WI38 (cell line): ENCODE measurements at regions not wholly inside any gene's neighbourhood (a gene's known extent, or its start where the extent isn't known, plus 50 kb on each side); places are given as distances from the start of the nearest gene placed in this dataset.

Source experiments
- H3K4me3 ChIP-seq: 2 replicates; pipeline ENCODE4 v1.5.1; 2011; ENCODE audit warnings: low read depth, mild to moderate bottlenecking, control low read depth, low read length
- CTCF ChIP-seq: IDR thresholded peaks from 2 replicates; pipeline ENCODE4 v1.5.1; 2012; ENCODE audit warnings: low read depth, mild to moderate bottlenecking, control low read depth, low read length

DNA sequence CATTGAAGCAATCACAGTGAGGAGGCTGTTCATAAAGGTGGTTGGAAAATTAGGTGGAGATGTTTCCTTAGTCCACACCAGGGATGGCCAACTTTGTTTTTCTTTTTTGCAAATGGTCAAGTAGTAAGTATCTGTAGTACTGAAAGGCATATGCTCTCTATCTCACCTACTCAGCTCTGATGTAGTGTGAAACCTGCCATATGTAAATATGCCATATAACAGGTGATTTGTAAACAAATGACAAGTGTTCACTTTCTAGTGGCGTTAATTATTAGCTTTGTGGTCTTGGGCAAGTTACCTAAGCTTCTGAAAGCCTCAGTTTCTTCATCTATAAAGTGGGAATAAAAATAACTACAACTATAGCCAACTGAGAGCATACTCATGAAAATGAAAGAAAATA, 421.4 kb upstream of the LCORL start:
- no peak overlapping the region for H3K4me3 ChIP-seq
- no peak for TF ChIP-seq CTCF

- no peak for TF ChIP-seq CTCF
These were observed 420.1 kb upstream of the LCORL start for GRCh38 chr4:18441676-18442075.

GRCh38 chr4:18441203-18441590, 419.6 kb upstream of the LCORL start:
- TF ChIP-seq CTCF, result no peak
- no peak overlapping the region for H3K4me3 ChIP-seq

More at GRCh38 chr4:18441676-18442075, 420.1 kb upstream of the LCORL start:
- no peak overlapping the region for H3K4me3 ChIP-seq

DNA sequence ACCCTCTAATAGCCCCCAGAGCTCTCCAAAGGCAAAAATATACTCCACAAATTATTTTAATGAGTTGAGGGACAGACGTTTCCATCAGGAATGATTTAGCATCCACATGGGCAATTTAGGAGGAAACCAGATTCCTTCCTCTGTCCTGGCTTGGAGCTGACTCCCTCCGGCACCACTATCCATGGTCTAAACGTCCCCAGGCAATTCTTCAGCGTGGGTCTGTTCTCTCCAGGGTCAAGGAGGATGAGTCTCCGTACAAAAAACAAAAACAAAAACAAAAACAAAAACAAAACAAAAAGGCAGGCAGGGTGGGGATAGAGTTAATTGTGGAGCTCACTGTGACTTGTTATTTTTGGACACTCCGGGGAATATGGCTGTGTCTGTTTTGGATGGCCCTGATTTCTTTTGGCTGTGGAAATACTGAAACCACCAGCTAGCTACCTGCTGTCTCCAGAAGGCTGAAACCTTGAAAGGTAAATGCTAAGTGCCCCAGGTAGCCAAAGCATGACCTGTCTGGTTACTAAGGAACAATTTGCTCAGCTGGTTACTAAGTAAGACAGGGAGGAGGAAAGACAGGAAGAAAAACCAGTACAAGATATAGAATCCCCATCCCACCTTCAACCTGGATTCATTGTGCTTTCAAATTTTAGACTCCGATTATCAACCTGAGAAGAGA, 419.1 kb upstream of the LCORL start:
- TF ChIP-seq CTCF, result no peak
- no peak overlapping the region for H3K4me3 ChIP-seq

GRCh38 chr4:18439311-18439710, 417.8 kb upstream of the LCORL start:
- no peak for TF ChIP-seq CTCF

DNA sequence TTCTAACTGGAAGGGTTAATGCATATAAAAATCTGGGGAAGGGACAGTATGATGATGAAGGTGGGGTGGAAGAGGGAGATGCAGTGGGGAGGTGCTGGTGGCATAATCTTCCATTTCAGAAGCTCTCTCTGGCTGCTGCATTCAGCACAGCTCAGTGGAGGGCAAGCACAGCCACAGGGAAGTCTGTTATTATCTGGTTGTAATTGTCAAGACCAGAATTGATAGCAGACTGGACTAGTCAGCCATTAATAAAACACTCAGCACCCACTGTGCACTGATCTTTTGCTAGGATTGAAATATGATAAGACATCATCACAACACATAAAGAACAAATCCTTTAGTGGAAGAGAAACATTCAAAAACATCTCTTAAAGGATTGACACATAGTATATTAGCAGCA, 414.2 kb upstream of the LCORL start:
- TF ChIP-seq CTCF, result no peak
- no peak overlapping the region for H3K4me3 ChIP-seq

More at GRCh38 chr4:18439311-18439710, 417.8 kb upstream of the LCORL start:
- H3K4me3 ChIP-seq, result no peak overlapping the region

- TF ChIP-seq CTCF, result no peak
- no peak overlapping the region for H3K4me3 ChIP-seq
These were observed 401.1 kb upstream of the LCORL start for GRCh38 chr4:18422685-18423084.
